GM21423 (cell line): ENCODE measurements at regions not wholly inside any gene's neighbourhood (a gene's known extent, or its start where the extent isn't known, plus 50 kb on each side); places are given as distances from the start of the nearest gene placed in this dataset.
A peak's percentile ranks its signal among the peaks of the same experiment; 100 is the strongest.

Experiments
- ATAC-seq: cut with Tn5 transposase; IDR thresholded peaks from one replicate; pipeline ENCODE4 v1.9.1; 2021; ENCODE audit warnings: mild to moderate bottlenecking, moderate library complexity; ENCODE audit not compliant: unreplicated experiment

DNA sequence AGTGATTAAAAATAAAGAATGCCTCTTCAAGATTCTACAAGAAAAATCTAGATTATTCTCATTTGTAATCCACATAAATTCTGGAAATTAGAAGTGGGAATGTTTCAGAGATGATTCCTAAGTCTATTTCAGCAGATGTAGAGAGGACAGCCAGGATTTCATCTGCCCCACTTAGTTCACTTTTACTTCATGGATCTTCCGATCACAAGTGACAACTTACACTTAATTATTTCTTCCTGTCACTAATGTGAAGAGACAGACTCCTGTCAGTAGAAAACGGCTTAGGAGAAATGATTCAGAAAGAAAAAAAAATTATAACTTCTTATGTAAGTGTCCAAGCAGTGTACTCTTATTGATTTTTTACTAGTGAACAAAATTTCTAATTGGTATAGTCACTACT lies 368.2 kb upstream of the SMIM30 start:
- no peak for ATAC-seq

DNA sequence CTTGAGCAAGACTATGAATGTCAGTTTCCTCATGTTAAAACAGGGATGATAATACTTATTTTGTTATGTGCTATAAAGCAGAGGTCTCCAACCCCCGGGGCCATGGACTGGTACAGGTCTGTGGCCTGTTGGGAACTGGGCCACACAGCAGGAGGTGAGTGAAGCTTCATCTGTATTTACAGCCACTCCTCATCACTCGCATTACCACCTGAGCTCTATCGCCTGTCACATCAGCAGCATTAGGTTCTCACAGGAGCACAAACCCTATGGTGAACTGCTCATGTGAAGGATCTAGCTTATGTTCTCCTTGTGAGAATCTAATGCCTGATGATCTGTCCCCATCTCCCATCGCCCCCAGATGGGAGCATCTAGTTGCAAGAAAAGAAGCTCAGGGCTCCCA lies 365.3 kb upstream of the SMIM30 start:
- no peak for ATAC-seq

DNA sequence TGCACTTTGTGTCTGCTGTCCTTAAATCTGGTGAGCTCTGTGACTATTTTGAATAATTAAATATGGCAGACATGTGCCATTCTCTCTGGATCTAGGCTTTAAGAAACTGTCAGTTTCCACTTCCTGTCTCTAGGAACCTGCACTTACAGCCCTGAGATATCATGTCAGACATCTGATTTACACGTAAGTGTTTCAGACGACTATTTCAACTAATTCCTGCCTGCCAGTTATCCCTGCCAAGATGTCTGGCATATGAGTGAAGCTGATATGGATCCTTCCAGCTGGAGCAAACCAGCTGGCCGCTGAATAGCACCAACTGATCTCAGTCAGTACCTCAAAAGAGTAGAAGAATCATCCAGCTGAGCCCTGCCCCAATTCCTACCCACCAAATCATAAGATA lies 362.2 kb upstream of the SMIM30 start:
- no peak for ATAC-seq

DNA sequence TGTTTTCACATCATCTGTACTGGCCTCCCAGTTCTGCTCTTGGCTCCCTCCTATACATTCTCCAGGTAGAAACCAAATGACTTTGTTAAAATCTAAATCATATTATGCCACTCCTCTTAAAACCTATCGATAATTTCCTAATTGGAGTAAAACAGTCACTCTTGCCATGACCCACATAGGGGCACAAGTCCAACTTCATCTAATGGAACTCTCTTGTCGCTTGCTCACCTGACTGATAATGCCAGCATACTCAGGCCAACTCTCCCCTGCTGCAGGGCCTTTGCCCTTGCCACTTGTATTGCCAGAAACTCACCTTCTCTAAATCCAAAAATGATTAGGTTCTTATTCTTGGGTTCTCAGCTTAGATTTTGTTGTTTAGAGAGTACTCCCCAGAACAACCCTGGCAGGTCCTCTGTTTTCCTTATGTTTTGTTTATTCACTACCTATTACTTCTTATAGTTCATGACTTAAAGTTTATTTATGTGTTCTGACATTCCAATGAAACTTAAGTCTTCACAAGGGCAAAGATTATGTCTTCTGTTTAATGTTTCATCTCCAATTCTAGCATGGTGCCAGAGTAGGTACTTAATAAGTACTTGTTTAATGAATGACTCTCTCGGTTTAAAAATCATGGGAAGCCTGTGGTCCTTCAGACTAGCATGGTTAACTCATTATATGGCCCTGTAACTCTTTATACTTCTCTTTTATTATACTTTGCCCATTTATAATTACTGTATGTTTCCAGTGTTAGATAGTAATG lies 345.9 kb upstream of the SMIM30 start:
- ATAC-seq, result no peak

DNA sequence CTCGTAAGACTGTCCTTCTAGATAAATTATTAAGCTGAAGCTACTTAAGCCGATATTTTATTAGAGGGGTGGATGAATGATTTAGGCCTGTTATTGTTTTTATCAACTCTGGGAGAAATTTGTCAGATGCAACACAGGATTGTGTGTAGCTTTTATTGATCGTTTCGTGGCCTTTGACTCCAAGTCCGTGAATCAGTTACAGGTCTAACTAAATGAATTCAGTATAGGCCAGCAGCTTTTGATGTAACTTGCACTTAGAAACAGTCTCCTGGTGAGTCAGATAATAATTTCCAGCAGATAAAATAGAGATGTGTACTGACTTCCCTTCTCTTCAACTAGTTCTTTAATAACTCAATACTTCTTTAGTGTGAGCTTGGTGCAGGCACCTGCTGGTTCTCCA lies 341.7 kb upstream of the SMIM30 start:
- no peak for ATAC-seq

DNA sequence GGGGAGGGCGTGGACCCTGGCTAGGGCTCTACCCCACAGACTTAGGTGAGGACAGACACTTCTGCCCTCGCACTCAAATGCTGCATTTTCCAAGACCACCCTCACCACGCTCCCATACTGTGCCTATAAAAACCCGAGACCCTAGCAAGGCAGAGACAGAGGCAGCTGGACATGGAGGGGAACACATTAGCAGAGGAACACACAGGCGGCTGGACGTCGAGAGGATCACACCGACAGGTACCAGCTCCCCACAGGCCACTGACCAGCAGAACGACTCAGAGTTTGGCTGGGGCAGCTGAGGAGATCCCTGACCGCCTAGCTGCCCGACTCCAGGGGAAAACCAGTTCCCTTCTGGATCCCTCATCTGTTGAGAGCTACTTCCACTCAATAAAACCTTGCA lies 338.2 kb upstream of the SMIM30 start:
- ATAC-seq, result no peak

DNA sequence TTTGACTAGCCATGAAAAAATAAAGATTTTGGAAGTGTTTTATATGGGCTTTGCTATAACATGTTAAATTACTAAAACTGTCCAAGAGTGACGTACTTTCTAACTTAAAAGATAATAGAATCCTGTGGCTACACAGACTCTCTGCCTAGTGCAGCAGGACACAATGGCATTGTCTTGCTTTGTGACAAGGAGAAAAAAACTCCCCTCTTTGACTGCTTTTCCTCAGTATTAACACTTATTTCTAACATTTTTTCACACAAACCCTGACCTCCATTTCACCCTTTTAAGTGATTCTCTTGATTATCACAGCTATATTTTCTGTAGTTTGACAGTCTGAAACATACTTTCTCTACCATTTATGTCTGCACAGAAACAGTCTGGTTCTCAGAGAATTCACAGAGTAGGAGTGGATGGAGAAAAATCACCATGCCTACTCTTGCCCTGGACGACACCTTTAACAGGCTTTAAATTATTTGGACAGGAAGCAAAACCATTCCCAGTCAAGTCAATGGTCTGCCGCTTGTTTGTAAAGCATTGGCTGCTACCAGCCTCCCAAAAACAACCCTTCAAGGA lies 336.3 kb upstream of the SMIM30 start:
- no peak for ATAC-seq

DNA sequence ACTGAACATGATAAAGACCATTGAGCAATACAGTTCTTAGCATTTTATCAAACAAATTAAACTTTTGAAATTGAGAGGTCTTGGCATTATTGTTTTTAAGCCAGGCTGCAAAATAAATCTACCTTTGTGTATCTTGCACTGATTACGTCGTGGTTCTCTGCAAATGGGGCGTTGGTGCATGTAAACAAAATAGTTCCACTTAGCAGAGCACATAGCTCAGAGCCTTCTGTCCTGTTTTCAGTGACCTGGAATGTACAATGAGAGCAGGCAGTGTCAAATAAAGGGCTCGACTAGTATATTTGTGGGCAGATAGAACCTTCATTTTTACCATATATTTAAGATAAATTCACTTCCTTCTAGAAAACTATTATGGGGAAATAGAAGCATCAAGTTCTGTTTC lies 333.9 kb upstream of the SMIM30 start:
- no peak for ATAC-seq

DNA sequence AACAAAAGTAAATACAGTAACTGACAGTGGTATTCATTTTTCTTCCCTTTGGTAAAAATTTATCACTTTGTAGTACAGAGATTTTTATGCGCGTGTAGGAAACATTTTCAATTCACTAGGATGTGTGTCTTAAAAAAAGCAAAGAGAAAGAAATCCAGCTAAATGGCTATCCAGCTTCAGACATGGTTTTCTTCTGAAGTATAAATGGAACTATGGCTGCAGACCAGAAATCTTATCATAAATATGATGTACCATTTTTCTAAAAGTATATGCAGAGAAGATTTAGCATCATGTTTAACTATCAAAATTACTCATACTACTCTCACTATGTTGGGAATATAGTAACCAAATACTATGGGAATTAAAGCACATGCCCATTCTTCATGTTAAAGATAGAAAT lies 328.4 kb upstream of the SMIM30 start:
- ATAC-seq, result no peak

DNA sequence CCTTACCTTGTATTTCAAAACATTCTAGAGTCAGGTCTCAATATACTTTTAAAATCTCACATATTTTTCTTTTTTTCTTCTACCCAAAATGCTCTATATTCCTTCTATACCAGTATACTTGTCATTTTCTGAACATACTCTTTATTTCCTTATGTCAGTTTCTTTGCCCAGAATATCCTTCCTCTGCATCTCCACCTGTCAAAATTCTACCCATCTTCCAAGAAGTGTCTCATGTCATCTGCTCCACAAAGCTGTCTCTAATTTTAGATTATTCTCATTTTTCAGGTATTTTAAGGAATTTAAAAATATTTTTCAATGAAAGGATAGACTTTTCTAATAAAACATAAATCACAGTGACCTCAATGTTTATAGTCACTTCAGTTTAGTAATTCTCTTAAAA lies 328.0 kb upstream of the SMIM30 start:
- ATAC-seq, result no peak

DNA sequence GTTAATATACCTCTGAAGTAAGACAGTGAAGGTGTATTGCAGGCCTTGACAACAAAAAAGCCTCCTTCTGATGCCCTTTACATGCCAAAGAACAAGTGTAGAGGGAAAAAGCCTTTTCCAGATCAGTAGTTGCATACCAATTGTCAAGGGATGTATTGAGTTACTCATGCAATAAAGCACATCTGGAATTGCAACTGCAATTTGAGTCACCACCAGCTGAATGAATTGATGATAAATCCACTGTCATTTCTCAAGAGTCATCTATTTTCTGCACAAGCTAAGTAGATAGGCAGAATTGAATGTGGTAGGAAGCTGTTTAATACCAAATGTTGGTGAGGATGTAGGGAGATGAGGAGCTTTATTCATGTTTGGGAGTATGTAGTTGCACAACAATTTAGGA lies 325.9 kb upstream of the SMIM30 start:
- no peak for ATAC-seq

DNA sequence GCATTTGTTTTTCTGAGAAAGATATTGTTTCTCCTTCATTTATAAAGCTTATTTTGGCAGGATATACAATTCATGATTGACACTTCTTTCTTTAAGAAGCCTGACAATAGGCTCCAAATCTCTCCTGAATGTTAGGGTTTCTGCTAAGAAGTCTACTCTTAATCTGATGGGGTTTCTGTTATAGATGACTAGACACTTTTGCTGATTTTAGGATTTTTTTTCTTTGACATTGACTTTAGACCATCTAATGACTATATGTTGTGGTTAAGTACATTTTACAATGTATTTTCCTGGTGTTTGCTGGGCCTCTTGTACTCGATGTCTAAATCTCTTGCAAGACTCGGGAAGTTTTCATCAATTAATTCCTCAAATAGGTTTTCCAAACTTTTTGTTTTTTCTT lies 321.8 kb upstream of the SMIM30 start:
- no peak for ATAC-seq

DNA sequence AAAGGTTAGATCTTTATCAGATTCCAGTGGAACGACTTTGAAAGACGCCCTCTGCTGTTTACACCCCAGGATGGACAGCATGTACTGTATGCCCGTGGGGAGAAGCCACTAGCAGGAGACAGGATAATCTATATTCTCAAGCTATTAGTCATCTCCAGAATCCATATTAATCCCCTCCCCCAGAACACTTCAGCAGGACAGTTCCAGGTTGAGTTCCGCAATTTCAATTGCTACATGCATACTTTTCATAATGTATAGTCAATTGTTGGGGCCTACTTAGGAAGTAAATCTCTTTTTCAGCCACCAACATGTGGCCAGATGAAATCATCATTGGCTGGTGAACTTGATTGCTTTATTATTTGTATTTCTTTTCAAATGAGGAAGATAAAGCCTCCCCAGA lies 313.1 kb upstream of the SMIM30 start:
- ATAC-seq, result no peak

DNA sequence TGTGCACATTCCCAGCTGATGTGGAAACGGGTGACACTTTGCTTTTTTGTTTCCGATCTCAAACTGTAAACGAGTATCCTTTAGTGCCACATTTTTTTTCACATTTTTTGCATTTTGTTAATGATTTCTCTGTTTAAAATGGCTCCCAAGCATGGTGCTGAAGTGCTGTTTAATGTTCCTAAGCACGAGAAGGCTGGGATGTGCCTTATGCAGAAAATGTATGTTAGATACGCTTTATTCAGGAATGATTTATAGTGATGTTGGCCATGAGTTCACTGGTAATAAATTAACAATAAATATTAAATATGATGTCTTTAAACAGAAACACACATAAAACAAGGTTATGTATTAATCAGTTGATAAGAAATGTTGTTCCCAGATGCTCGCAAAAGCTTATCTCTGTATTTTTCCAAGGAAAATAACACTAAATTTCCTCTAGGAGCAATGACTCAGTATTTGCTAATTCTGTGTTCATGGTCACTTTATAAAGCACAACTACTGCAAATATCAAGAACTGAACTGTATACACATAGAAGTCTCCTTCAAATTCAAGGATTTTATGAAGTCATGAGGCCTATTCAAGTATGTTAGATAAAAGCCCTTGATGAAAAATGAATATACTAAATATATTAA lies 305.9 kb upstream of the SMIM30 start:
- no peak for ATAC-seq

DNA sequence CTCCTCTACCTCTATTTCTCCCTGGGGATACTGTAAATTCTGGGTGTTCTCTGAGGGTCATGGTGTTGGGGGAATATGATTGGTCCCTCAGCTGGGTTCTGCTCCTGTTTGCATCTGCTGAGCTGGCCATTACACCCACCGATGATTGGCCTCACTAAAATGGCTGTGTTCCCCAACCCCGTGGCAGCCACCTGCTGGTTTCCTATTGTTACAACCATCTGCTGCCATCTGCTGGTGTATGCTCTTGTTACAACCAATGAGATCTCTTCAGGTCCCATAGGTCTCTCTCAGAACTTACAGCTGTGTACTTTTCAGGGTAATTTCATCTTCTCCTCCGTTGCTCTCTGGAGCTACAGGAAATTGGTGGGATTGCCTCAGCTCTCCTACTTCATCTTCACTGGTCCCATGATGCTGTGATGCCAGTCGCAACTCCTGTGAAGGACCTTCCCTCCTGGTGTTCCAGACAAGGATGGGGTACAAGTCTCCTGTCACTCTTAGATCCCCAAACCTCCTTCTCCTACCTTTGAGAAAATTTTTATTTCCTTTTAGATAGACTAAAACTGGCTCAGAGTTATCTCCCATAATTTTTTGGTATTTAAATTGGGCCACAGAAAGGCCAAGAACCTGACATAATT lies 303.5 kb upstream of the SMIM30 start:
- peak; percentile 100 for ATAC-seq

DNA sequence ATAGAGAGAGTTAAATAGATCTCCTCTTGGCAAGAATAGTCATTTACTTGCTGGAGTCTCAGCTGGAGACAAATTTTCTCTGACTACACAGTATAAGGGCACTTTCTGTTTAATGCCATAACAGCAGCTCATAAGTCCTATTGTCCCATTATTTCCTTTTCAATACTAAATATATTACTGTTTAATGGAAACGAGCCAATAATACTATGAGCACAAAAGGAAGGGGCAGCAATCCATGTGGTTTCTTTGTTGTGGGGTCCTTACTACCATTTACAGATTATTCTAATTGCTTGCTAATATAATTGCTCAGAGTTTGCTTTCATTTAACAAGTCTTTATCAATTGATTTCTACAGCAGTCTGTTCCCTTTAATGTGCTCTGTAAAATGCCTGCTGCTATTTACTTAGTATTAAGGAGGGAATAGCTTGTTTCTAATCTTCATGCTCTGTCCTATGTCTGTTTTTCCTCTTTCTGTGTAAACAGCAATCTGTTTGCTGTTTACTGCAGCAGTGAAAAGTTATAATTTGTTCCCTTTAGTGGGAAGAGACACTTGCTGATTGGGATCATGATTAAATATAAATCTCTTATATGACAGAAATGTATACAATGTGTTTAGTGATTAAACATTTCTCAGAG lies 296.2 kb upstream of the SMIM30 start:
- ATAC-seq, result no peak

DNA sequence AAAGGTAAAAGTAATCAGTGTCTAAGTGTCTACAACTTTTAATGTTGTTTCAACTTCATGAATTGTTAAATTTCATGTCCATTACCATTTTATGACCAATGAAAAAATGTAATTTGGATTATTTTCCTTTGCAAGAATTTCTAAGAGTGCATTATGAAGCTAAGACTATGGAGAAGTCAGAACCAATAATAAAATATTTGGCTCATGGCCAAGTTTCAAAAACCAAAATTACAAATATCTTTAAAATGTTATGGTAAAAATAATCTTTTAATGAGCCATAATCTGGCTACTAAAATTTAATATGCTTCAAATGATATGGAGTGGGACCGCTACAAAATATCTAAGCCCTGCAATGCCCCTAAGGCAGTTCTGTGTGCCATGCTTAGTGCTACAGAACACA lies 294.1 kb upstream of the SMIM30 start:
- no peak for ATAC-seq

DNA sequence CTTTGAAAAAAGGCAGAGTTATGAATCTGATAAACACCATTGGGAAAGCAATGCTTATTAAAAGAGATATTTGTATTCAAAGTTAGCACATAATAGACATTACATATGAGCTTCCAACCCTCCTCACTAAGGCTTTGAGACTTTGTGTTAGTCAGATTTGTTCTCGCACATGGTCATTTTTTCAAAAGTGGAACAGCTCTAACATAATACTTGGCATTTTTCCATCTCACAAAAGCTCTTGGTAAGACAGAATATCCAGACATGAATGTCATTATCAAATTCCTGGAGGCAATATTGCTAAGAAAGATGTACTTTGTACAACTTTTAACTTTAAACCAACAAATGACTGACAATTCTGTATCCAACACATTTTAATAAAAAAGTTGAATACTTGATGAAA lies 292.4 kb upstream of the SMIM30 start:
- no peak for ATAC-seq

DNA sequence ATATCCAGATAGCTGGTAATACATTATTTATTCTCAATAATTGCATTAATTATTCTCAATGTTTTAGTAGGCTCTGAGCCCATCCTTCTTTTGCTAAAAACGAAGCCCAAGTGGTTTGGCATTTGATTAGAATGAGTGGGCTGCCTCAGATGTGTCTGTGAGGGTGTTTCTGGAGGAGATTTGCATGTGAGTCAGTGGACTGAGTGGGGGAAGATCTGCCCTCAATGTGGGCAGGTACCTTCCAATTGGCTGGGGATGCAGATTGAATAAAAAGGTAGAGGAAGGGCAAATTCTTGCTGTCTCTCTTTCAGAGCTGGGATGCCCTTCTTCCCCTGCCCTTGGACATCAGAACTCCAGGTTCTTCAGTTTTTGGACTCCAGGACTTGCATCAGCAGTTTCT lies 290.6 kb upstream of the SMIM30 start:
- no peak for ATAC-seq

DNA sequence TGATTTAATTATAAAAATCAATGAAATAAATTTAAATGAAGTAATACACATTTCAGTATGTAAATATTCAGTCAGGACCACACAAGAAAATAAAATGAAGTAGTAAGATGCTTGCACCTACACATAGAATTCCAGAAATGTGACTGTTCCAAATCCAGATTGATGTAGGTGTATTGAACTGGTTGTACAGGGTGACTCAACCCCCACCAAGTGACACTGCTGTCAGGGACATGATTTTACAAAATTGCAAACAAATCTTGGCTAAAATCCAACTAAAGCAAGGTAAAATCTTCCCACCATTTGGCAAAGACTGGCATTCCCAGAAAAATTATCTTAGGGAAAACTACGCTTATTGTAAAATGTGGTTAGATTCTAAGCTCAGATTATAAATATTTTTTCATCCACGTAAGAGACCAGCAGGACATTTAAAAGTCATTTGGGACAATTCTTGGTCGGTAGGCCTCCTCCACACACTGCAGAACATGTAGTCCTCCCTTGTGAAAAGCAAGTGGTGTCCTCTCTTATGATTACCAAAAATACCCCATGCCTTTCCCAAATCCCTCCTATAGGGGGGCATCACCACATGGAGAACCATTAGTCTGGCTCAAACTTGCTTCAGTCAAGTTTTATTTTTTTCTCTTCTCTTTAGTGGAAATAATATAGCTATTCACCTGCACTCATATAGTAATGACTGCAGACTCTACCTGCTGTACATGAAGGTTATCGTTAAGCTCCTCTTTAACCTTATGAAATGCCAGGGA lies 287.1 kb upstream of the SMIM30 start:
- no peak for ATAC-seq

DNA sequence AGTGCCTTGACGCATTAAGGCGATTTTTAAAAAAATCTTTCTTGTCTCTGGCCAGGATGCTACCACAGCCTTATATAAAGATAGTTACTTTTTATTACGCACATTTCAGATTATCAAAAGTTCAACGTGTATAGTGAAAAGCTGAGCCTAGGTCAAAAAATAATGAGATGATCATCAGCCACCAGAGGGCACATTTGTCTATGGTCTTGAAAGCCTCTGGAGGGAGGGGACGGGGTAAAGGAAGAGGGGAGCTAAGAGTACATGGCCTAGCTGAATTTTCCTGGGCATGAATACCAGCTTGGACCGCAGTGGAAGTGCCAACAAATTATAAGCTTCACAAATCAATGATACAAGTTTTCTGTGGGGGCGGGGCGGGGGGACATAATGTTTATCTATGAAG lies 285.9 kb upstream of the SMIM30 start:
- ATAC-seq, result no peak
